H9 (cell line): ENCODE measurements at regions not wholly inside any gene's neighbourhood (a gene's known extent, or its start where the extent isn't known, plus 50 kb on each side); places are given as distances from the start of the nearest gene placed in this dataset.

Experiments used
- DNase-seq: peaks from one replicate; pipeline ENCODE4 v3.0.0-alpha.2; 2017
- H2AFZ ChIP-seq: one replicate; pipeline ENCODE4 v1.6.1; 2013; ENCODE audit warnings: mild to moderate bottlenecking, low read length, control low read depth, moderate library complexity
- H2AK5ac ChIP-seq: 2 replicates; pipeline ENCODE4 v1.6.1; 2013; ENCODE audit warnings: low read length, control low read depth, mixed read lengths; ENCODE audit not compliant: insufficient read length
- H2BK120ac ChIP-seq: one replicate; pipeline ENCODE4 v1.6.1; 2013; ENCODE audit warnings: low read depth, mild to moderate bottlenecking, low read length, control low read depth, inconsistent platforms; ENCODE audit not compliant: poor library complexity, severe bottlenecking
- H2BK12ac ChIP-seq: 2 replicates; pipeline ENCODE4 v1.6.1; 2013; ENCODE audit warnings: low read length, control low read depth, mixed read lengths, low read depth; ENCODE audit not compliant: insufficient read length
- H2BK15ac ChIP-seq: 2 replicates; pipeline ENCODE4 v1.6.1; 2013; ENCODE audit warnings: low read depth, low read length, control low read depth
- H2BK20ac ChIP-seq: one replicate; pipeline ENCODE4 v1.6.1; 2013; ENCODE audit warnings: low read depth, mild to moderate bottlenecking, low read length, control low read depth, inconsistent platforms; ENCODE audit not compliant: poor library complexity, severe bottlenecking
- H2BK5ac ChIP-seq: 2 replicates; pipeline ENCODE4 v1.6.1; 2013; ENCODE audit warnings: low read length, control low read depth, mixed read lengths; ENCODE audit not compliant: insufficient read length
- H3K14ac ChIP-seq: 2 replicates; pipeline ENCODE4 v1.6.1; 2013; ENCODE audit warnings: low read length, control low read depth; ENCODE audit not compliant: insufficient read depth
- H3K18ac ChIP-seq: 2 replicates; pipeline ENCODE4 v1.6.1; 2013; ENCODE audit warnings: low read depth, mild to moderate bottlenecking, mixed read lengths, low read length, control low read depth; ENCODE audit not compliant: insufficient read length
- H3K23ac ChIP-seq: 2 replicates; pipeline ENCODE4 v1.6.1; 2013; ENCODE audit warnings: low read length, control low read depth, mixed read lengths, low read depth; ENCODE audit not compliant: insufficient read length
- H3K23me2 ChIP-seq: 2 replicates; pipeline ENCODE4 v1.6.1; 2013; ENCODE audit warnings: low read depth, mild to moderate bottlenecking, mixed read lengths, low read length, control low read depth; ENCODE audit not compliant: insufficient read length, poor library complexity, severe bottlenecking
- H3K27ac ChIP-seq: 2 replicates; pipeline ENCODE4 v1.5.1; 2013; ENCODE audit warnings: low read length, control low read depth, mixed read lengths, low read depth; ENCODE audit not compliant: insufficient read length
- H3K27me3 ChIP-seq: 2 replicates; pipeline ENCODE4 v1.6.1; 2013; ENCODE audit warnings: low read length, control low read depth, inconsistent platforms; ENCODE audit not compliant: insufficient read depth
- H3K4ac ChIP-seq: 2 replicates; pipeline ENCODE4 v1.6.1; 2013; ENCODE audit warnings: low read depth, mild to moderate bottlenecking, control low read depth, inconsistent platforms, low read length, moderate library complexity
- H3K4me1 ChIP-seq: 2 replicates; pipeline ENCODE4 v1.6.1; 2013; ENCODE audit warnings: low read length, control low read depth, inconsistent platforms; ENCODE audit not compliant: insufficient read depth
- H3K4me2 ChIP-seq: 2 replicates; pipeline ENCODE4 v1.6.1; 2013; ENCODE audit warnings: low read length, control low read depth, mixed read lengths; ENCODE audit not compliant: insufficient read length, insufficient read depth
- H3K56ac ChIP-seq: 2 replicates; pipeline ENCODE4 v1.6.1; 2013; ENCODE audit warnings: low read depth, mild to moderate bottlenecking, mixed read lengths, low read length, control low read depth; ENCODE audit not compliant: insufficient read length
- H3K79me1 ChIP-seq: 2 replicates; pipeline ENCODE4 v1.6.1; 2013; ENCODE audit warnings: low read depth, mild to moderate bottlenecking, moderate library complexity, low read length, control low read depth, inconsistent platforms; ENCODE audit not compliant: insufficient read depth, poor library complexity, severe bottlenecking
- H3K79me2 ChIP-seq: 2 replicates; pipeline ENCODE4 v1.6.1; 2013; ENCODE audit warnings: low read length, control low read depth, inconsistent platforms; ENCODE audit not compliant: insufficient read depth
- H3K9ac ChIP-seq: 2 replicates; pipeline ENCODE4 v1.6.1; 2013; ENCODE audit warnings: low read length, control low read depth, mixed read lengths; ENCODE audit not compliant: insufficient read length; ENCODE audit errors: extremely low read depth
- H3K9me3 ChIP-seq: one replicate; pipeline ENCODE4 v1.6.1; 2013; ENCODE audit warnings: low read depth, low read length, inconsistent platforms; ENCODE audit not compliant: control insufficient read depth
- H3T11ph ChIP-seq: one replicate; pipeline ENCODE4 v1.6.1; 2013; ENCODE audit warnings: mild to moderate bottlenecking, low read length, control low read depth, inconsistent platforms
- H4K20me1 ChIP-seq: one replicate; pipeline ENCODE4 v1.6.1; 2013; ENCODE audit not compliant: control insufficient read depth, insufficient read length, insufficient read depth
- H4K5ac ChIP-seq: 2 replicates; pipeline ENCODE4 v1.6.1; 2013; ENCODE audit warnings: low read depth, mild to moderate bottlenecking, mixed read lengths, low read length, control low read depth; ENCODE audit not compliant: insufficient read length
- H4K8ac ChIP-seq: replicated peaks from 2 replicates; pipeline ENCODE4 v1.6.1; 2013; ENCODE audit warnings: low read length, control low read depth, mixed read lengths, low read depth; ENCODE audit not compliant: insufficient read length
- H4K91ac ChIP-seq: 2 replicates; pipeline ENCODE4 v1.6.1; 2013; ENCODE audit warnings: low read depth, mild to moderate bottlenecking, moderate library complexity, mixed read lengths, low read length, control low read depth; ENCODE audit not compliant: insufficient read length
- H3K27ac Mint-ChIP-seq, 3 experiments: 2 replicates in 2 of 3; 3 replicates in 1 of 3; pipeline ENCODE4 v1.8.0; 2020 to 2021; ENCODE audit warnings: mixed read lengths in 3 of 3, mild to moderate bottlenecking in 1 of 3, moderate library complexity in 1 of 3
- H3K27me3 Mint-ChIP-seq: 2 replicates; pipeline ENCODE4 v1.8.0; 2021; ENCODE audit warnings: low read depth, mild to moderate bottlenecking, moderate library complexity, mixed read lengths
- H3K36me3 Mint-ChIP-seq, 3 experiments: 2 replicates in 2 of 3; 3 replicates in 1 of 3; pipeline ENCODE4 v1.8.0; 2020 to 2021; ENCODE audit warnings: low read depth in 3 of 3, mixed read lengths in 3 of 3; ENCODE audit not compliant: insufficient read depth in 1 of 3
- H3K4me1 Mint-ChIP-seq, 2 experiments: 2 replicates each; pipeline ENCODE4 v1.8.0; 2020; ENCODE audit warnings: mixed read lengths in 2 of 2
- H3K4me3 Mint-ChIP-seq, 2 experiments: 2 replicates in 1 of 2; 3 replicates in 1 of 2; pipeline ENCODE4 v1.8.0; 2020 to 2021; ENCODE audit warnings: mild to moderate bottlenecking in 2 of 2, mixed read lengths in 2 of 2, moderate library complexity in 1 of 2
- H3K9me3 Mint-ChIP-seq, 2 experiments: 2 replicates in 1 of 2; 3 replicates in 1 of 2; pipeline ENCODE4 v1.8.0; 2020; ENCODE audit warnings: mild to moderate bottlenecking in 2 of 2, mixed read lengths in 2 of 2, moderate library complexity in 1 of 2
- CTCF ChIP-seq: fragments of 200-600 bp; sonication (generic); conservative IDR thresholded peaks from 3 replicates; pipeline ENCODE4 v1.8.0; 2021; ENCODE audit warnings: antibody characterized with exemption, mild to moderate bottlenecking
- WGBS: extraction: QIAGEN DNeasy Blood & Tissue Kit; methylation state at CpG from one replicate; pipeline ENCODE4 v1.1.7; 2013; ENCODE audit warnings: missing lambda C conversion rate, low lambda C conversion rate, mixed read lengths; ENCODE audit not compliant: insufficient read length; ENCODE audit errors: extremely low coverage; 5-methylcytosine and 5-hydroxymethylcytosine counted together

- Histone ChIP-seq H3K27me3 (no peaks in the 10 kb centered on the region), H2BK120ac (no peak overlapping the region), H3K9ac (no peak overlapping the region), H3K79me2 (no peaks in the 10 kb centered on the region), H4K91ac (no peak overlapping the region), H3K27ac (no peak overlapping the region), H3K4me2 (no peak overlapping the region), H3K4ac (no peak overlapping the region), H2AK5ac (no peak overlapping the region), H3T11ph (no peak overlapping the region), H3K4me1 (no peaks in the 10 kb centered on the region), H4K20me1 (no peaks in the 10 kb centered on the region), H2BK12ac (no peak overlapping the region), H3K79me1 (no peaks in the 10 kb centered on the region), H3K9me3 (no peaks in the 10 kb centered on the region), H3K14ac (no peak overlapping the region), H2BK5ac (no peak overlapping the region), H4K5ac (no peak overlapping the region), H4K8ac (no peak overlapping the region), H3K18ac (no peak overlapping the region), H3K23ac (no peak overlapping the region), H2AFZ (no peak overlapping the region), H3K56ac (no peak overlapping the region), H2BK20ac (no peak overlapping the region), H2BK15ac (no peak overlapping the region), H3K23me2 (no peaks in the 10 kb centered on the region)
- Mint-ChIP-seq H3K36me3 (no peaks in the 10 kb centered on the region), H3K4me3 (no peak overlapping the region), H3K27me3 (peaks cover 2% of the 10 kb centered on the region; the same call in 1 of the 2 replicates), H3K4me1 (peaks cover 7 to 9% of the 10 kb centered on the region in 2 experiments), H3K9me3 (no peaks in the 10 kb centered on the region), H3K27ac (no peak overlapping the region)
- WGBS = no CpG with 5 or more reads among the region's 10 CpGs
- no peak for DNase-seq
- no peak for TF ChIP-seq CTCF
These were observed 55.1 kb upstream of the CEP162 start for GRCh38 chr6:84282550-84282949.
